HG03060 (cell line): ENCODE measurements at regions not wholly inside any gene's neighbourhood (a gene's known extent, or its start where the extent isn't known, plus 50 kb on each side); places are given as distances from the start of the nearest gene placed in this dataset.
"Not testable (repeated sequence)": the region's sequence is repeated elsewhere in the genome, so short reads cannot be mapped to it uniquely, and the experiment has no call there.

Source experiments
- ATAC-seq: cut with Tn5 transposase; IDR thresholded peaks from one replicate; pipeline ENCODE4 v1.9.1; 2021; ENCODE audit warnings: low read depth, moderate number of reproducible peaks; ENCODE audit not compliant: unreplicated experiment

DNA sequence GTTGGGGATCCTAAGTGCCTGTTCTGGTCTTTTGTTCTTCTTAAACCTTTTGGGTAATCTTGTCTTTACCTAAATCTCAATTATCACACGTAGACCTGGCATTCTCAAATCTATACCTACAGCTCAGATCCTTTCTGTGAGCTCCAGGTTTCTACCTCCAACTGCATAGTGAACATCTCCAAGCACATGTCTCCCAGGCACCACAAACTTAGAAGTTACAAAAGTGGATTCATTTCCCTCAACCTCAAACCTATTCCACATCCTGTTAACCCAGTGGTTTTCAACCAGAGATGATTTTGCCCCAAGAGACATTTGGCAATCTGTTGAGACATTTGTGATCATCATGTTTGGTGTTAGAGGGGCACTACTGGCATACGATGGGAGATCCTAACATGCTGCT is 183.5 kb downstream of the TENT5A start:
- ATAC-seq, result no peak

DNA sequence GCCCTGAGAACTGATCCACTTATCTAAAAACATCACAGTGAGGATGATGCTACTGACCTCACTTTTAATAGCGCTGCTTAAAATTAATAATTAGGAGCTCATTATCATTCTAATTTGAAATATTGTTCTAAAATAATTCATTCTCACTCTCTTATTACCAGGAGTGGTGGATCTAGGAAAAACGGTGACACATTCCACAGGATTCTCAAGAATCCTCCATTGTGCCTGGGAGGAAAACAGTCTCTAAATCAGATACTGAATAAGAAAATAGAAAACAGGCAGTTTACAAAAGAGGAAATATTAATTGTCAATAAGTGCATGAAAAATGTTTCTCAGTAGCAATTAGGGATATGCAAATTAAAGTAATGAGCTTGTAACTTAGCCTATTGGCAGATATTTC is 187.4 kb downstream of the TENT5A start:
- ATAC-seq, result no peak

DNA sequence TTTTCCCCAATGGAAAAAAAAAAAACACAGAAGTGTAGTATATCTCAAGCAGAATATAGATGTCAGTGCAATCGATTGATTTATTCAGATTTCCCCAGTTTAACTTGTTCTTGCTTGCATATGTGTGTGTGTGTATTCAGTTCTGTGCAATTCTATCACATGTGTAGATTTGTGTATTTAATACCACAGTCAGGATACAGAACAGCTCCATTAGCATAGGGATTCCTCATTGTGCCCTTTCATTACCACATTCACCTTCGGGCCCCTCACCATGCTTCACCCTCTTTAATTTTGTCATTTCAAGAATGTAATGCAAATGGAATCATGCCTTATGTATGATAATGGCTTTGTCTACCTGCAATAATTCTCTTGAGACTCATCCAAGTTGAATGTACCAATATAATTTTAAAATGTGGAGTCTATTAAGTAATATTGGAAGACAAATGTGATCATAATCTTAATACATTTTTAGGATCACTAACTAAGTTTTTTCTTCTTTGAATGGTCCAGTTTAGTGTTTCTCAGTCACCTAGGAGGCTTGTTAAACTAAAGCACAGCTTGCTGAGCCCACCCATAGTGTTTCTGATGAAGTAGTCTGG is 187.9 kb downstream of the TENT5A start:
- ATAC-seq, result no peak

DNA sequence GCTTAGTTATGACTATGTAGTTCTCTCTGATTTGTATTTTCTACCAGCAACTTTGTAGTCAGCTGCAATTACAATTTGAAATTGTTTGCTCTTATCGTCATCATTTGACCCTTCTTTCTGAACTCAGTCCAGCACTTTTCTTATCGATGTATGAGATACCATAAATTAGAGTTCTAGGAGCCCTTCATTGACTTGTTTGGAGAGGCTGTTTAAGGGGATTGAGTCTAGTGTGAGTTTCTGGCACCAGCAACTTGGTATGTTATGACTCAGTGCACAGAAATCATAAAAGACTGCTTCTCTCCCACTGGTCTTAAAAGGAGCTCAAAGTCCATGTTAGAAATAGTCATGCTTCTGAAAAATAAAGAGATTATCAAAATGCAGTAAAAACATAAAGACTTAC is 190.3 kb downstream of the TENT5A start:
- no peak for ATAC-seq

DNA sequence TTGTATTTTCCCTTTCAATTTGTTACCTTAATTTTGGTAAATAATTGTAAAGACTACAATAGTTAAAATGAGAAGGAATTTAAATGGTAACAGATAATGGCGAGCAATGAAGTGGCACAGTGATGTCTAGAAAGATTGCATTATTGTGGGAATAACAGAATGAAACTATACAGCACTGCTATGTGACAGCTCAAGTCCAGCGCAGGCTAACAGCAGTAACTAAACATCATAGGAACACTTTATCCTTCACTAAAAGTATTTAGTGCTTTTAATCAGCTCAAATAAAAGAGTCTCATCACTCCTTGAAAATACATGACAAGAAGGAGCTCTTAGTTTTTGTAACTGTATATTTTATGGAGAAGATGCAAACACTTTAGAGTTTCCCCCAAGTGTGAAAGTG is 190.8 kb downstream of the TENT5A start:
- no peak for ATAC-seq

- ATAC-seq, result no peak
Measured at GRCh38 chr6:81561071-81561564, 191.4 kb downstream of the TENT5A start.

DNA sequence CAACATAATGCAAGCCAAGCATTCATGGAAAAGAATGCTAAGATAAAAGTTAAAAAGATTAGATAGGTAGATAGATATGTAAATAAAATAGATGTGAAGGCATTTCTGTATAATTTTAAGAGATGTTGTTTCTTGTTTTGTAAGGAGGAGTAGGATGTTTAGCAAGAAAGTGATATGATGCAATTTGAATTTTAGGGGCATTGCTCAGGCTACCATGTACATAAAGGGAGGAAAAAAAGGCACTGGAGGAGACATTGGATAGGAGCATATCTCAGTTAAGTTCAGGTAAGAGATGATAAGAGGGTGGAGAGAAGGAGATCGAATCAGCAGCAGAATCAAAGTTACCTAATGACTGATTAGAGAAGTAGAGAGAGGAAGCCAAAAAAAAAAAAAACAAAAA is 194.7 kb downstream of the TENT5A start:
- ATAC-seq, result no peak

DNA sequence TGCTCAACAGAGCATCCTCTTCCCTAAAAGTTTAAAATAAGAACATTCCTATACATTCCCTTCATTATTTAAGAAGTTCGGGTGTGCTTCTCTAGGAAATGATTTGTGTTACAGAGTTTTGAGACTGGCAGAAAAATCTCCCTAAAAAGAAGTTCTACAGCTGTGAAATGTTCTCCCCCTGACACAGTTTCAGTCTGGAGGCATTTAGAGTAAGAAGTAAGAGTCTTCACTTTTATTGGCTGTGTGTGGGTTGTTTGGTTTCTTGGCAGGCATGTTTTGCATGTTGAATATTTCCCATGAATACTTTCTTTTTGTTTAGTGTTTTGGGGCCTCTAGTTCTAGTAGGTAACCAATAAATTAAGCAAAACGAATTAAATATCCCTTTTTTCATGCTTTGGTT is 195.9 kb downstream of the TENT5A start:
- no peak for ATAC-seq

DNA sequence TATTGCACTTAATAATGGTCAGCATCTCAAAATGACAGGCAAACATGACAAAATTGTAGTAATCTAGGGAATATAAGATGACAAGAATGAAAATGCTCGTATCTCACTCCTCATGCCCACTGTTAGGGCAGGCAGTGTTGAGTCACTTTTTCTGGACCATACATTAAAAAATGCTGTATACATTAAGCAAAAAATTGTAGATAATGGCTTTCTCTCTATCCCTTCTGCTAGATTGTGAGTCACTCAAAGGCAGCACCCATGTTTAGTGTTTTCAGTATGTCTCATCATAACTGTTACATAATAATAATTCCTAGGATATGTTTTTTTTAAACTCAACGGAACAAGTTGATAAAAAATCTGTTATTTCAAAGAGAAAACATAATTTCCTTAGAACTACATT is 199.3 kb downstream of the TENT5A start:
- ATAC-seq, result no peak

- no peak for ATAC-seq
Measured at GRCh38 chr6:81552644-81553043, 199.8 kb downstream of the TENT5A start.

- ATAC-seq, result no peak
Measured at GRCh38 chr6:81547149-81547548, 205.3 kb downstream of the TENT5A start.

GRCh38 chr6:81534934-81535465 is 217.5 kb downstream of the TENT5A start:
- ATAC-seq, result no peak

GRCh38 chr6:81531869-81532561 is 220.5 kb downstream of the TENT5A start:
- ATAC-seq, result no peak

- ATAC-seq, result no peak
Measured at GRCh38 chr6:81517455-81517854, 235.0 kb downstream of the TENT5A start.

- ATAC-seq, result no peak
Measured at GRCh38 chr6:81515562-81516453, 236.7 kb downstream of the TENT5A start.

GRCh38 chr6:81514195-81514594 is 238.3 kb downstream of the TENT5A start:
- ATAC-seq, result not testable (repeated sequence)

DNA sequence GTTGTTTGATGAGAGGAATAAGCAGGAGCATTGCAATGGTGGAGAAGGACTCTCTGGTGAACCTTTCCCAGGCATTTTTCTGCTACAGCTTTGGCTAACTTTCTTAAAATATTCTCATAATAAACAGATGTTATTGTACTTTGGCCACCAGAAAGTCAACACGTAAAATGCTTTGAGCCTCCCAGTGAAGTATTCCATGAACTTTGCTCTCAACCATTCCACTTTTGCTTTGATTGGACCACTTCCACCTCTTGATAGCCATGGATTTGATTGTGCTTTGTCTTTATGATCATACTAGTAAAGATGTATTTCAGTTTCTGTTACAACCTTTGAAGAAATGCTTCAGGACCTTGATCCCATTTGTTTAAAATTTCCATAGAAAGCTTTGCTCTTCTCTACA is 241.1 kb downstream of the TENT5A start:
- no peak for ATAC-seq

GRCh38 chr6:81495999-81496398 is 256.5 kb downstream of the TENT5A start:
- no peak for ATAC-seq

DNA sequence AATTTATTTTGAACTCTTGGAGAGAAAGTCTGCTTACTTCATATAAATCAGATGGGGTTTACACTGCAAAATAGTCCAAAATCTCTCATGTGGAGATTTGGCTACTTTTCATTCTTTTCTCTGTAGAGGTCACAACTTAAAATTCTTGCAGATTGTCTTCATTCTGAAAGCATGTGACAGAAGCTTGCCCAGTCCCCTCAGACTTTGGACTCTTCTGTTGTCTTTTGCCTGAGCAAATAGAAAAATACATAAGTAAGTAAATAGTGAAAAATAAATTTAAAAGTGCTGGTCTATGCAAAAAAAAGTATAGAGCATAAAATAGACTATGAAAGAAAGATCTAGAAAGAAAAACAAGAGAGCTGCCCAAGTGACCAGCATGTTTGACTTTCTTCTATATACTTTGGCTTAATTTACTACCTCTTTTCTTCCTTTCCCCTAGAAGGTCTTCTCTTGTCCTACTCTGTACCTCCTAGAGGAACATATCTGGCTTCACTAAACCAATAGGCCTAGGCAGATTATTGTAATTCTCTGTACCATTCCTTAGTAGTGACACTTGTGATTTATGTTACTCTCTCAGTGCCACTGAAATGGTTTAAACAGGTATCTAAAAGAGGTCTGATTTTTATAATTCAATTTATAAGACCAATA is 260.9 kb downstream of the TENT5A start:
- no peak for ATAC-seq

DNA sequence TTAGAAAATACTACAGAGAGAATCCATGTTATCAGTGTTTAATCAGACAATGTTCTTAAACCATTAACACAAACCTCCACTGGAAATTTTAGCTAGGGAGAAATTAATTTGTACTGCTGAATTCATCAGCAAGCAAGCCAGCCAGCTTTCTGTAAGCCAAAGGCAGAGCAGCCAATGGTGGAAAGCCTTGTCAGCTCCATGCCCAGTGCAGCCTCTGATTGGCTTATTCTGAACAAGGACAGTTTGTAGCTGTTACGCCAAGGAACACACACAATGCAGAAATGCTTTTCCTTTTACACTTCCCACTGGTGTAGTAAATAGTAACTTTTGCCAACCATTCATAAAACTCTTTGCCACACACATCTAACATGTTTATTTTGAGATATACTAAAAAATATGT is 265.0 kb downstream of the TENT5A start:
- no peak for ATAC-seq

DNA sequence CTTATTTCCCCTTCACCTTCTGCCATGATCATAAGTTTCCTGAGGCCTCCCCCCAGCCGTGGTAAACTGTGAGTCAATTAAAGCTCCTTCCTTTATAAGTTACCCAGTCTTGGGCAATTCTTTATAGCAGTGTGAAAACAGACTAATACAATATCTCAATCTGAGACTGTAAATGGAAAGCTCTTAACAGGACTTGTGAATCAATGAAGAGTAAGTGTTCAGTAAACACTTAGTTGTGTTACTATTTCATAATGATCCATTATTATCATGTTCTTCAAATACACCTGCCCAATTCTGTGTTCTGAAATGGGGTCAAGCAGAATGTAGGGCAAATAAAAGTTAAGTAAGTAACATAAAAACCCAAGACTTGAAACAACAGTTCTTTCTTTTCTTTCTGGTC is 266.2 kb downstream of the TENT5A start:
- ATAC-seq, result no peak
